Cardiac fibroblast (primary cell): ENCODE measurements at regions not wholly inside any gene's neighbourhood (a gene's known extent, or its start where the extent isn't known, plus 50 kb on each side); places are given as distances from the start of the nearest gene placed in this dataset.
A peak's percentile ranks its signal among the peaks of the same experiment; 100 is the strongest.
"Not testable (repeated sequence)": the region's sequence is repeated elsewhere in the genome, so short reads cannot be mapped to it uniquely, and the experiment has no call there.

ENCODE experiments used
- DNase-seq, 2 donors: peaks; one replicate each; pipeline versions ENCODE4 v3.0.0 to v3.0.0-alpha.2; 2010; ENCODE audit warnings: low read depth in 2 of 2
- H3K4me3 ChIP-seq, 2 donors: replicated peaks in 1 of 2; 1 replicate in 1 of 2; 2 replicates in 1 of 2; pipeline ENCODE4 v1.5.1; 2011; ENCODE audit warnings: low read depth in 2 of 2, low read length in 2 of 2, mild to moderate bottlenecking in 2 of 2, moderate library complexity in 1 of 2
- CTCF ChIP-seq: IDR thresholded peaks from one replicate; pipeline ENCODE4 v1.5.1; 2011; ENCODE audit warnings: low read depth, mild to moderate bottlenecking, low read length, inconsistent platforms

GRCh38 chr3:30315447-30315846 lies 291.0 kb upstream of the TGFBR2 start:
- no peak for TF ChIP-seq CTCF
- peak in 1 of 2 donors; percentile 83 for DNase-seq
- H3K4me3 ChIP-seq: no peak overlapping the region

GRCh38 chr3:30317561-30317960 lies 288.8 kb upstream of the TGFBR2 start:
- no peak for TF ChIP-seq CTCF
- H3K4me3 ChIP-seq: no peak overlapping the region
- no peak for DNase-seq

- no peak overlapping the region for H3K4me3 ChIP-seq
- DNase-seq: no peak
- TF ChIP-seq CTCF: no peak
Observed at GRCh38 chr3:30318110-30318509, 288.3 kb upstream of the TGFBR2 start.

GRCh38 chr3:30319713-30320112 lies 286.7 kb upstream of the TGFBR2 start:
- TF ChIP-seq CTCF: peak; percentile 54
- H3K4me3 ChIP-seq: no peak overlapping the region
- peak; percentile 67 to 76 for DNase-seq

GRCh38 chr3:30320392-30320791 lies 286.0 kb upstream of the TGFBR2 start:
- DNase-seq: no peak
- no peak overlapping the region for H3K4me3 ChIP-seq
- no peak for TF ChIP-seq CTCF

GRCh38 chr3:30321065-30321464 lies 285.3 kb upstream of the TGFBR2 start:
- H3K4me3 ChIP-seq: no peak overlapping the region
- no peak for TF ChIP-seq CTCF
- DNase-seq: no peak

GRCh38 chr3:30323649-30324048 lies 282.8 kb upstream of the TGFBR2 start:
- not testable (repeated sequence) for DNase-seq, H3K4me3 ChIP-seq

GRCh38 chr3:30324587-30324986 lies 281.8 kb upstream of the TGFBR2 start:
- H3K4me3 ChIP-seq: no peak overlapping the region
- peak in 1 of 2 donors; percentile 17 for DNase-seq
- TF ChIP-seq CTCF: no peak

GRCh38 chr3:30327976-30328375 lies 278.4 kb upstream of the TGFBR2 start:
- peak in 1 of 2 donors; percentile 22 for DNase-seq
- H3K4me3 ChIP-seq: not testable (repeated sequence)

- not testable (repeated sequence) for H3K4me3 ChIP-seq, DNase-seq
Observed at GRCh38 chr3:30328935-30329334, 277.5 kb upstream of the TGFBR2 start.
